Stimulated activated naive CD4-positive, alpha-beta T cell (primary cell): ENCODE measurements at regions not wholly inside any gene's neighbourhood (a gene's known extent, or its start where the extent isn't known, plus 50 kb on each side); places are given as distances from the start of the nearest gene placed in this dataset.
"Not testable (repeated sequence)": the region's sequence is repeated elsewhere in the genome, so short reads cannot be mapped to it uniquely, and the experiment has no call there.

Experiments used
- DNase-seq, 6 experiments: peaks; one replicate each; lab custom pipeline; 2025; lab: John Stamatoyannopoulos, UW

DNA sequence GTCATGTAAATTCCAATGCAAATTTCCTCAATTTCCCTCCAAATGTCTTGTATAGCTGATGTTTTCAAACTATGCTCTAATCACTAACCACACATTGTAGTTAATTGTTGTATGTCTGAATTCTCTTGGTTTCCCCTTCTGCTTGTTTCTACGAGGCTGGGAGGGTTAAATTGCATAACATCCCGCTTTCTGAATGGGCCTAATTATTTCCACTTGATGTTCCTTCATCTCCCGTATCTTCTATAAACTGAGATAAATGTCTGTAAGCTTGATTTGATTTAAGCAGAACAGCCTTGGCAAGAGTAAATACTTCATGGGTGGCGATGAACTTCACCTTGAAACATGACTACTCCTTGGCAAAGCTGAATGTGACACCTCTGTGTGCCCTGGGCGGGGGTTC, 72.2 kb downstream of the SERINC2 start:
- DNase-seq, result no peak

DNA sequence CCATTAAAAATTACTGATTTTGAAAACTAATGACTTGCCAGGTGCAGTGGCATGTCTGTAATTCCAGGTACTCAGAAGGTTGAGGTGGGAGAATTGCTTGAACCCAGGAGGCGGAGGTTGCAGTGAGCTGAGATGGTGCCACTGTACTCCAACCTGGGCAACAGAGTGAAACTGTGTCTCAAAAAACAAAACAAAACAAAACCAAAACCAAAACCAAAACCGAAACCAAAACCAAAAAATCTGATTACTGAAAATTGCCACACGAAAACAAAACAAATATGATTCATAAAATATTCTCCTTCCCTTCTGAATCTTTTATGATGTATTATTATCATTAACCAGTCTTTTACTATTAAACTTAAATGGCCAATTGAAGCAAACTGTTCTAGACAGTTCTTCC, 74.1 kb downstream of the SERINC2 start:
- DNase-seq, result peak in 1 of 6 experiments; percentile 7

DNA sequence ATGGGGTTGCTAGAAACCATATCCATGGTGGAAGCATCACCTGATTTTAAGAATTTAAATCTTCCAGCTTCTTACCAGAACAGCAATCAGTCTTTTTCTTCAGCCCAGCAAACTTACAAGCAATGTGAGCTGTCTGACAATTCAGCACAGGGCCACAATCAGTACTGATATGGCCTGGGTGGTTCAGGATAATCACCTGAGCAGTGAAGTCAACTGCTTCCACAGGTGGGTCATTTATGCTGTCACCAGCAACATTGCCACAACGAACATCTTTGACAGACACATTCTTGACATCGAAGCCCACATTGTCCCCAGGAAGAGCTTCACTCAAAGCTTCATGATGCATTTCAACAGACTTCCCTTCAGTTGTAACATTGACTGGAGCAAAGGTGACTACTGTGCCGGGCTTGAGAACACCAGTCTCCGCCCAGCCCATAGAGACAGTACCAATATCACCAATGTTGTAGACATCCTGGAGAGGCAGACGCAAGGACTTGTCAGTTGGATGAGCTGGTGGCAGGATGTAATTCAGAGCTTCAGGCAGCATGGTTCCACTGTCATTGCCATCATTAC, 74.8 kb downstream of the SERINC2 start:
- no peak for DNase-seq

DNA sequence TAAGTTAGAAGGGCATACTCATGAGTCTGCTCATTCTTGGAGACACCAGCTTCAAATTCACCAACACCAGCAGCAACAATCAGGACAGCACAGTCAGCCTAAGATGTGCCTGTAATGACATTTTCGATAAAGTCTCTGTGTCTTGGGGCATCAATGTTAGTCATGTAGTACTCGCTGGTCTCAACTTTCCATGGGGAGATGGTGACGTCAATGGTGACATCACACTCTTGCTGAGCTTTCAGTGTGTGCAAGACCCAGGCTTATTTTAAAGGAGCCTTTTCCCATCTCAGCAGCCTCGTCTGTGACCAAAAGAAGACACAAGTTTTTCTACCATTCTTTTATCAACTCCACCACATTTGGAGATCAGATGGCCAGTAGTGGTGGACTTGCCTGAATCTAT, 75.5 kb downstream of the SERINC2 start:
- DNase-seq, result no peak

DNA sequence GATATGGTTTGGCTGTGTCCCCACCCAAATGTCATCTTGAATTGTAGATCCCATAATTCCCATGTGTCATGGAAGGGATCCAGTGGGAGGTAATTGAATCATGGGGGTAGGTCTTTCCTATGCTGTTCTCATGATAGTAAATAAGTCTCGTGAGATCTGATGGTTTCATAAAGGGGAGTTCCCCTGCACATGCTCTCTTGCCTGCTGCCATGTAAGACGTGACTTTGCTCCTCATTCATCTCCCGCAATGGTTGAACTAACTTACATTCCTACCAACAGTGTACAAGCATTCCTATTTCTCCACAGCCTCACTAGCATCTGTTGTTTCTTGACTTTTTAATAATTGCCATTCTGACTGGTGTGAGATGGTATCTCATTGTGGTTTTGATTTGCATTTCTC, 76.6 kb downstream of the SERINC2 start:
- DNase-seq, result not testable (repeated sequence)

DNA sequence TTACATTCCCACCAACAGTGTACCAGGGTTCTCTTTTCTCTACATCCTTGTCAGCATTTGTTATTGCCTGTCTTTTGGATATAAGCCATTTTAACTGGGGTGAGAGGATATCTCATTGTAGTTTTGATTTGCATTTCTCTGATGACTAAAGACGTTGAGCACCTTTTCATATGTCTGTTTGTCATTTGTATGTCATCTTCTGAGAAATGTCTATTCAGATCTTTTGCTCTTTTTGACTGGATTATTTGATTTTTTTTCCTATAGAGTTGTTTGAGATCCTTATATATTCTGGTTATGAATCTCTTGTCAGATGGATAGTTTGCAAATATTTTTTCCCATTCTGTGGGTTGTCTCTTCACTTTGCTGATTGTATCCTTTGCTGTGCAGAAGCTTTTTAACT, 77.6 kb downstream of the SERINC2 start:
- DNase-seq, result not testable (repeated sequence)

DNA sequence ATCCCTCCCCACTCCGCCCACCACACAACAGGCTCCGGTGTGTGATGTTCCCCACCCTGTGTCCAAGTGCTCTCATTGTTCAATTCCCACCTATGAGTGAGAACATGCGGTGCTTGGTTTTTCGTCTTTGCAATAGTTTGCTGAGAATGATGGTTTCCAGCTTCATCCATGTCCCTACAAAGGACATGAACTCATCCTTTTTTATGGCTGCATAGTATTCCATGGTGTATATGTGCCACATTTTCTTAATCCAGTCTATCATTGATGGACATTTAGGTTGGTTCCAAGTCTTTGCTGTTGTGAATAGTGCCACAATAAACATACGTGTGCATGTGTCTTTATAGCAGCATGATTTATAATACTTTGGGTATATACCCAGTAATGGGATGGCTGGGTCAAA, 81.0 kb upstream of the TINAGL1 start:
- DNase-seq, result not testable (repeated sequence)

DNA sequence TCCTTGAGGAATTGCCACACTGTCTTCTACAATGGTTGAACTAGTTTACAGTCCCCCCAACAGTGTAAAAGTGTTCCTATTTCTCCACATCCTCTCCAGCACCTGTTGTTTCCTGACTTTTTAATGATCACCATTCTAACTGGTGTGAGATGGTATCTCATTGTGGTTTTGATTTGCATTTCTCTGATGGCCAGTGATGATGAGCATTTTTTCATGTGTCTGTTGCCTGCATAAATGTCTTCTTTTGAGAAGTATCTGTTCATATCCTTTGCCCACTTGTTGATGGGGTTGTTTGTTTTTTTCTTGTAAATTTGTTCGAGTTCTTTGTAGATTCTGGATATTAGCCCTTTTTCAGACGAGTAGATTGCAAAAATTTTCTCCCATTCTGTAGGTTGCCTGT, 80.5 kb upstream of the TINAGL1 start:
- DNase-seq, result not testable (repeated sequence)

DNA sequence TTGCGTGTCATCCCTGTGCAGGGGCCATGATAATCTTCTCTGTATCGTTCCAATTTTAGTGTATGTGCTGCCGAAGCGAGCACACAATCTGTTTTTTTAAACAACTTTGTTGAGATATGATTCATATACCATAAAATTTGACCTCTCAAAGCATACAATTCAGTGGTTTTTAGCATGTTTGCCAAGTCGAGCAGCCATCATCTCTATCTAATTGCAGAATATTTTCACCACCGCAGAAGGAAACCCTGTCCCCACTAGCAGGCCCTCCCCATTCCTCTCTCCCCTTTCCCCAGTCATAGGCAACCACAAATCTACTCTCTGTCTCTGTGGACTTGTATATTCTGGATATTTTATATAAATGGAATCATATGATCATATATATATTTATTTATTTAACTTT, 78.7 kb upstream of the TINAGL1 start:
- no peak for DNase-seq

DNA sequence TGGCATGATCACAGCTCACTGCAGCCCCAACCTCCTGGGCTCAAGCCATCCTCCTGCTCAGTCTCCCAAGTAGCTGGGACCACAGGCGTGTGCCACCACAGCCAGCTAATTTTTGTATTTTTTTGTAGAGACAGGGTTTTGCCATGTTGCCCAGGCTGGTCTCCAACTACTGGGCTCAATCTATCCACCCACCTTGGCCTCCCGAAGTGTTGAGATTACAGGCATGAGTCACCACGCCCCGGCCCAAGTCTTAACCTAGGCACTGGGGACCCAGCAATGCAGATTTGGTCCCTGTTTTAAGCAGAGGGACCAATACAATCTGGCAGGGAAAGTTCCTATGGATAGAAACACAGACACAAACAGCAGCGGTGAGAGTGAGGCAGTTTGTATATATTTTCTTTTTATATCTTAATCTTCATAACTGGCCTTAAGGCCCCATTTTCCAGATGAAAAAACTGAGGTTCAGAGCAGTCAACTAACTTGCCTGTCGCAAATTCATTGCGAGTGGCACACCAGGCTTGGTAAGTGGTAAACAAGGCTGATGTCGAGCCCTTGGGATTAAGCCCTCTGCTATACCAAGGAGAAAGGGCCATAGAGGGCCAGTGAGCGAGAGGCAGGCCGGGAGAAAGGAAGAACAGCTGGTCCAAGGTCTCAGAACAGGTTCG, 77.8 kb upstream of the TINAGL1 start:
- DNase-seq, result no peak

DNA sequence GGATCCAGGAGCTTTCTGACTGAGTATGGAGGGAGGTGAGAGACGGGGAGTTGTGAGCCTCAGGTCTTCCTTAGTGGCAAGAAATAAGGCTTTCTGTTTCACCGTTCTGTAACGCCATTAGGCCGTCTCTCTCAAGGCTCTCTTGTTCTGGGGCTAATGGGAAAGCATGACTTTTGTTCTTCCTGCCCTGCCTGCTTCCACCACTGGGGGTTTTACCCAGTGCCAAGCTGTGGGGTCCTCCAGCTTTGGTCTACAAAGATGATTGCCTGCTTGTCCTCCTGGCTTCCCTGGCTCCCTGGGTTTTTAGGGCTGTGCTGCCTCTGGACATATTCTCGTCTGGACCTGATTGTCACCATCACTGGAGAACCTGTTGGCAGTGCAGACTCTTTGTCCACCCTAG, 74.8 kb upstream of the TINAGL1 start:
- no peak for DNase-seq

DNA sequence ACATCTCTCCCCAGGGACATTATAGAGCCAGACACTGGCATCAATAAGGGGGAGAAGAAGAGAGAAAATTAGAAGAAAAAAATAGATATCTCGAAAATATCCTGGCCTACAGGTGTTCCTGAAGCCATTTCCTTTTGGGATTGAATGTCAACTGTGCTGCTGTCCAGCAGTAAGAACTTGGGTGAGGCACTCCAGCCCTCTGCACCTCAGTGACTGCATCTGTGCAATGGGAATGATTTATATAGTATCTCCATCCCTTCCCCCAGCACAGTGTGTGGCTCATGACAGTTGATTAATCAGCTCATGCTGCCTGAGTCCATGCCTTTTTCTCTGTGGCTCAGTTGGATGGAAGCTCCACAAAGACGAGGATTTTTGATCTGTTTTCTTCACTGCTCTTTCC, 74.1 kb upstream of the TINAGL1 start:
- no peak for DNase-seq

DNA sequence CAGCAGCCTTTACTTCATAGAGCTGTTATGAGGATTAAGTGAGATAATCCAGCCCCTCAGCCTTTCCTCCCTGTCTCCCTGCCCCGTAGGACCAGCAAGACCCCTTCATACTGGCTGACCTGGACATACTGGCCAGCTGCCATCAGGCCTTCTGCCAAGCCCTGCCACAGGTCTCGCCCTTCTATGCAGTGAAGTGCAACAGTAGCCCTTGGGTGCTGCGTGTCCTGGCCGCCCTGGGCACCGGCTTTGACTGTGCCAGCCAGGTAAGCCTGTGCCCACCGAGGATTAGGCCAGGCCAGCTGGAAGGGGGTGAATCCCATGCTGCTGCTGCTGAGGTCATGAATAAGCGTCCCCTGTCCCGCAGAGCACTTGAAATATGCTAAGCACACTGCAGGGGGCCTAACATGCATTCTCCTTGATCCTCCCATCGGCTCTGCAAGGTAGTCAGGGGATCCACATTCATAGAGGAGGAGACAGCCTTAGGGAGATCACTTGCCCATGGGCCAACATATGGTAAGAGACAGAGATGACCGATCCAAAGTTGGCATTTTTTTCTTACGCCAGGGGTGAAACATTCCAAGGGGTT, 73.3 kb upstream of the TINAGL1 start:
- no peak for DNase-seq

DNA sequence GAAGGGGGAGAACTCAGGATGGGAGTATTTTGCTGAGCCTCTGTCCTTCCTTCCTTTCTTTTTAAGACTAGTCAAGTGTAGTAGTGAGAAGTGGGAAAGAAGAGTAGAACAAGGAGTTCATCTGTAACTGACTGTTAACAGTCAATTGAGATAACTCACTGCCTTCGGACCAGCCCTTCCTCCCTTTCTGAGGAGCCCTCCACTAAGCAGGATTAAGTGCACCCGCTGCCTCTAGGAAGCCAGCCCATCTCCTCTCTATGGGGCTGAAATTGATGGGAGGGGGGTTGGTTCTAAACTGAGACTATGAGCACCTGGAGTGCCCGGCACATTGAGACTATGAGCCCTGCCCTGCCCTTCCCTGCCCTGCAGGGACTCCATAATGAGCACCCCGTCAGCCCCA, 72.7 kb upstream of the TINAGL1 start:
- no peak for DNase-seq

DNA sequence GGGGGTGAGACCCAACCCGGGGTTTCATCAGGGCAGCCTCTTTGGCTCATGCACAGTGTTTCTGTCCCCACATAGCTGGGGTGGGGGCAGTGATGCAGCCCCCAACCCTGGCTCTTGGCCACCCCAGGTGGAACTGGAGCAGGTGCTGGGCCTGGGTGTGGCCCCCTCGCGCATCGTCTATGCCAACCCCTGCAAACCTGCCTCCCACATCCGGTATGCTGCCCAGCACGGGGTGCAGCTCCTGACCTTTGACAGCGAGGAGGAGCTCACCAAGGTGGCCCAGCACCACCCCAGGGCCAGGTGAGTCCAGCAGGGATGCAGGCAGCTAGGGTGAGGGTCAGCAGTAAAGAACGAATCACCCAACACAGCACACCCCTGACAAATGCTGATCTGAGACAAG, 72.3 kb upstream of the TINAGL1 start:
- no peak for DNase-seq

DNA sequence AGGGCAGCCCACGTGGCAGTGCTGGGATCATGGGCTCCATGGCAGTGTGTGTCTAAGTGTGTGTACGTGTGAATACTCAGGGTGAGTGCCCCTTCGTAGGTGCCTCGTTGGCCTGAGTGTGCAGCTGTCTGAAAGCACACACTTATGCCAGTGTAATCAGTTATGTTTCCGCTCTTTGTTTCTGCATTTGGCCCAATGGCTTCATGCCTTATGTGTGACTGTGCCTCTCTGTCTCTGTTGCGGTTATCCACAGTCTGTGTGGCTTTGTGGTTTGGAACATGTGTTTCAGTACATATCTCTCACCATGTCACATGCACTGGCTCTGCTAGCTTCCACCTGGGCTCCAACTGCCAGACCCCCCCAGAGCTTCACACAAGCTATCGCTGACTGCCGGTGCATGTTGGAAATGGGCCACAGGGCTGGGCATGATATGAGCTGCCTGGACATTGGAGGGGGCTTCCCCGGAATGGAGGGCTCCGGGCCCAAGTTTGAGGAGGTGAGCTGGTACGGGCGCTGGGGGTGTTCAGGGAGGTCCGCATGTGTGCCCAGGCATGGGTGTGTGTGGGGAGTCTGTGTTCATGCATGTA, 70.3 kb upstream of the TINAGL1 start:
- peak in 3 of 6 experiments; percentile 20 to 31 (median 21) for DNase-seq

DNA sequence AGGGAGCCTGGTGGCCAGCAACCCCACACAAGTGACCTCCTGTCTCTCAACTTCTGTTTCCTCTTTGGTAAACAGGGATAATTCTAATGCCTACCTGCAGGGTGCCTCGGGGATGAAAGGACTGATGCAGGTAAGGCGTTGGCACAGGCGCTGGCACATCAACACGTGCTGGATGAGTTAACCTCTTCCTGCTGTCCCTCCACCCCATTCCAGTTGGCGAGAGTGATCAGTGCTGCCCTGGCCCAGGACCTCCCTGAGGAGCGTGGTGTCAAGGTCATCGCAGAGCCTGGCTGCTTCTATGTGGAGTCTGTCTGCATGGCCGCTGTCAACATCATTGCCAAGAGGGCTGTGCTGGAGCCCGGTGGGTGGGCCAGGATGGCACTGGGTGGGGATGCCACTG, 69.1 kb upstream of the TINAGL1 start:
- DNase-seq, result no peak

DNA sequence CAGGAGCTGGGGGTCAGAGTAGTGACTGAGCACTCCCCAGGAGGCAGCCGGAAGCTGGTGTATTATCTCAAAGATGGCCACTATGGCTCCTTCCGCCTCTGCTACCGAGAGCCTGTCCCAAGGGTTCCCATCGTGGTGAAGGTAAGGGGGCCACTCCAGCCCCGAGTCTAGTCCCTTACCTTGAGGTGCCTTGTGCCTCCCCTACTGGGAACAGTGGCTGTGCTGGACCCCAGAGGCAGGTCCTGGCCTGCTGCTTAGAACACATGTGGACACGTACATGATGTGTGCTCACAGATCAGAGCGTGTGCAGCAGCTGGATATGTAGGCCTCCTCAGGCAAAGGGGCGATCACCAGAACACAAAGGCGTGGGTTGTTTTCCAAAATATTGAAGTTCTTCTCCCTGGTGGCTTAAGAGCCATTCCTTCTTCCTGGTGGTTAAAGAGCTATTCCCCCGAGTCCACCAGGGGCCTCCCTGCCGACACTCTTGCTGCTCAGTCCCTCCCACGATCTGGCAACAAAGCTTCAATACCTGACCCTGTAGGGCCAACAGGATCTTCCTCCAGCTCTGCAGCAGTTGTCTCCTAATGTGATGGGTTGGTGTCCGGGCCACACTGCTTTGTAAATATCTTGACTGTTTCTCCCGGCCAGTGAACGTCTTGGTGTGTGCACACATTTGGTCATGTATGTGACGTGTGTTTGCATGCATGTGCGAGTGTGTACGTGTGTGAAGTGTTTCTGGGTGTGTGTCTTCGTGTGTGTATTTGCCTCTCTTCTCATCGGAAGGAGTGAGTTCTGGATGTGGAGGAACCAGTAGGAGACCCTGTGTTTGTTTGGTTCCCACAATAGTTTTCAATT, 68.4 kb upstream of the TINAGL1 start:
- no peak for DNase-seq

DNA sequence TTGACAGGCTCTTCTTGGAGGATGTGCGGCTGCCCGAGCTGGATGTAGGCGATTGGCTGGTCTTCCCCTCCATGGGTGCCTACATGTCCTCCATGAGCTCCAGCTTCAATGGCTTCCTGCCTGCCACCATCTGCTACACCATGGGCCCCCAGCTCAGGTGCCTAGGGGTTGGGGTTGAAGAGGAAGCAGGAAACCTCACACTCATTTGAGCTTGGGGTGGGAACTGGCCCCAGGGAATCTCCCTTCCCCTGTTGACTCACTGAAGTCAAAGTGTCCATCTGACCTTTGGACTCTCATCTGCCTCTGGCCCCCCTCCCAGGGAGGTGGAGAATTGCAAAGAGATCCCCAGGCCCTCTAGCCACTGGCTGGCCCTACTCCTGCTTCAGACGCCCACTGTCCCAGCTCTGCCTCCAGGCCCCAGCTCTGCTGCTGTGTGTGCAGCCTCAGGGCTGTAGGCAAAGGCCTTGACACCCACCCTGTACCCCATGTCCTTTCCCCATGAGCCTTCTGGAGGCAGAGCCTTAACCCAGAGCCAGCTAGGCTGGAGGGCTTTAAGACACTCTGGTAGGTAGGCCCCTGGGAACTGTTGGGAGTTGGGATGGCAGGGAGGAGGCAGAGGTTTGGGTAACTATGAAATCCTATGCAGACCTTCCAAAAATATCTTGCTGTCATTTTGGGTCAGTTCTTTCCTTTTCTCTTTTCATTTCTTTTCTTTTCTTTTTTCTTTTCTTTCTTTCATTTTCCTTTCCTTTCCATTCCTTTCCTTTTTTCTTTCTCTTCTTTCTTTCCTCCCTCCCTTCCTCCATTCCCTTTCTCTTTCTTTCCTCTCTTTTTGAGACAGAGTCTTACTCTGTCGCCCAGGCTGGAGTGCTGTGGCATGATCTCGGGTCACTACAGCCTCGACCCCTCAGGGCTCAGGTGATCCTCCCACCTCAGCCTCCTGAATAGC, 66.9 kb upstream of the TINAGL1 start:
- DNase-seq, result no peak

DNA sequence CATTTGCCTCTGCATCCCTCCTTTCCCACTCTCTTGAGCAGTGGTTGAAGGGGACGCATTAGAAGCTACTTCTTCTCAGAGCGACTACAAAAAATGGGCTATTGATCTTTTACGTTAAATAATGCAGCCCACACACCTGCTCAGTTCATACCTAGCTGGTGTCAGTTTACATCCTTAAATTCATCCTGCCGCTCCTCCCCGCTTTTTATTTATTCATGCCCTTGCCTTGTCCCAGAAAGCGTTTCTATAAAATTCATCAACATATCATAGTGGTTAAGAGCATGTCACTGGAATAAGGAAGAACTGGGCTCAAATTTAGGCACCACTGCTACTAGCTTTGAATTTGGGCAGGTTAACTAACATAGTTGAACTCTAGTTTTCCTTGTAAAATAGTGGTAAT, 66.0 kb upstream of the TINAGL1 start:
- DNase-seq, result no peak
